ENCODE measurements at regions not wholly inside any gene's neighbourhood (a gene's known extent, or its start where the extent isn't known, plus 50 kb on each side); places are given as distances from the start of the nearest gene placed in this dataset.
"Not testable (repeated sequence)": the region's sequence is repeated elsewhere in the genome, so short reads cannot be mapped to it uniquely, and the experiment has no call there.

- no peak for TF ChIP-seq CTCF (IDR thresholded peaks at IDR 0.05; ENCODE audit: insufficient read depth, low read length)
- H3K4me3 ChIP-seq (ENCODE audit: low read depth, low read length), result no peak overlapping the region
- DNase-seq (ENCODE audit: low read depth), result no peak
Observed at GRCh38 chr6:4636881-4637224, 139.4 kb upstream of the CDYL start.

GRCh38 chr6:4636191-4636880 lies 139.9 kb upstream of the CDYL start:
- no peak overlapping the region for H3K4me3 ChIP-seq (ENCODE audit: low read depth, low read length)
- DNase-seq (ENCODE audit: low read depth), result no peak
- TF ChIP-seq CTCF (IDR thresholded peaks at IDR 0.05; ENCODE audit: insufficient read depth, low read length), result no peak

- TF ChIP-seq CTCF (IDR thresholded peaks at IDR 0.05; ENCODE audit: insufficient read depth, low read length), result no peak
- DNase-seq (ENCODE audit: low read depth), result peak; percentile 88
- no peak overlapping the region for H3K4me3 ChIP-seq (ENCODE audit: low read depth, low read length)
Observed at GRCh38 chr6:4635666-4636065, 140.5 kb upstream of the CDYL start.

GRCh38 chr6:4632421-4632820 lies 143.8 kb upstream of the CDYL start:
- no peak overlapping the region for H3K4me3 ChIP-seq (ENCODE audit: low read depth, low read length)
- no peak for TF ChIP-seq CTCF (IDR thresholded peaks at IDR 0.05; ENCODE audit: insufficient read depth, low read length)
- no peak for DNase-seq (ENCODE audit: low read depth)

- not testable (repeated sequence) for DNase-seq (ENCODE audit: low read depth); H3K4me3 ChIP-seq (ENCODE audit: low read depth, low read length)
Observed at GRCh38 chr6:4629789-4630188, 146.4 kb upstream of the CDYL start.

- no peak overlapping the region for H3K4me3 ChIP-seq (ENCODE audit: low read depth, low read length)
- no peak for TF ChIP-seq CTCF (IDR thresholded peaks at IDR 0.05; ENCODE audit: insufficient read depth, low read length)
- DNase-seq (ENCODE audit: low read depth), result no peak
Observed at GRCh38 chr6:4625557-4625956, 150.6 kb upstream of the CDYL start.

GRCh38 chr6:4624726-4625125 lies 151.5 kb upstream of the CDYL start:
- TF ChIP-seq CTCF (IDR thresholded peaks at IDR 0.05; ENCODE audit: insufficient read depth, low read length), result no peak
- H3K4me3 ChIP-seq (ENCODE audit: low read depth, low read length), result no peak overlapping the region
- no peak for DNase-seq (ENCODE audit: low read depth)

All from fibroblast of the aortic adventitia (primary cell).